Gastroesophageal sphincter (tissue), 4 donors: ENCODE measurements at regions not wholly inside any gene's neighbourhood (a gene's known extent, or its start where the extent isn't known, plus 50 kb on each side); places are given as distances from the start of the nearest gene placed in this dataset.

ENCODE experiments used
- ATAC-seq: fragments of 150-250 bp; one replicate; pipeline ENCODE4 v1.9.1; 2016; ENCODE audit warnings: mild to moderate bottlenecking, moderate library complexity
- H3K27ac ChIP-seq, 4 donors: fragments of 200-600 bp; sonication (generic) in 3 of 4; 1 replicate in 3 of 4; 2 replicates in 1 of 4; pipeline ENCODE4 v1.5.1; 2016 to 2019
- H3K27me3 ChIP-seq: fragments of 200-600 bp; sonication (generic); one replicate; pipeline ENCODE4 v1.5.1; 2019
- H3K36me3 ChIP-seq, 2 donors: fragments of 200-600 bp; sonication (generic); one replicate each; pipeline ENCODE4 v1.5.1; 2019; ENCODE audit warnings: control low read depth in 1 of 2
- H3K4me1 ChIP-seq, 3 donors: fragments of 200-600 bp; sonication (generic); 1 replicate in 2 of 3; 2 replicates in 1 of 3; pipeline ENCODE4 v1.5.1; 2016 to 2019; ENCODE audit warnings: control low read depth in 2 of 3
- H3K4me3 ChIP-seq, 2 donors: fragments of 200-600 bp; sonication (generic); one replicate each; pipeline ENCODE4 v1.5.1; 2019; ENCODE audit warnings: mild to moderate bottlenecking in 1 of 2, moderate library complexity in 1 of 2
- H3K9me3 ChIP-seq, 3 donors: fragments of 200-600 bp; sonication (generic); one replicate each; pipeline ENCODE4 v1.5.1; 2017 to 2019; ENCODE audit warnings: control low read depth in 2 of 3
- EP300 ChIP-seq: sonication (generic); formaldehyde crosslinking; IDR thresholded peaks from one replicate; pipeline ENCODE4 v1.6.1; 2017; ENCODE audit warnings: antibody characterized with exemption, mild to moderate bottlenecking
- POLR2A ChIP-seq, 2 donors: fragments of 450-650 bp; IDR thresholded peaks; one replicate each; pipeline ENCODE4 v1.6.1; 2017; ENCODE audit warnings: antibody characterized with exemption in 2 of 2, mild to moderate bottlenecking in 2 of 2, moderate library complexity in 1 of 2
- POLR2AphosphoS5 ChIP-seq: sonication (generic); formaldehyde crosslinking; IDR thresholded peaks from one replicate; pipeline ENCODE4 v1.6.1; 2017; ENCODE audit warnings: antibody characterized with exemption
- WGBS, 2 donors: methylation state at CpG; one replicate each; pipeline ENCODE4 v1.1.5; 2018; ENCODE audit warnings: low coverage in 1 of 2; 5-methylcytosine and 5-hydroxymethylcytosine counted together
- TF ChIP-seq, protein P1 (sequence below), 4 experiments: fragments of 200-600 bp in 2 of 4; fragments of 450-650 bp in 2 of 4; sonication (generic) in 1 of 4; IDR thresholded peaks; one replicate each; pipeline ENCODE4 v1.5.1; 2017 to 2019; ENCODE audit warnings: antibody characterized with exemption in 4 of 4, mild to moderate bottlenecking in 2 of 4, moderate library complexity in 2 of 4

DNA sequence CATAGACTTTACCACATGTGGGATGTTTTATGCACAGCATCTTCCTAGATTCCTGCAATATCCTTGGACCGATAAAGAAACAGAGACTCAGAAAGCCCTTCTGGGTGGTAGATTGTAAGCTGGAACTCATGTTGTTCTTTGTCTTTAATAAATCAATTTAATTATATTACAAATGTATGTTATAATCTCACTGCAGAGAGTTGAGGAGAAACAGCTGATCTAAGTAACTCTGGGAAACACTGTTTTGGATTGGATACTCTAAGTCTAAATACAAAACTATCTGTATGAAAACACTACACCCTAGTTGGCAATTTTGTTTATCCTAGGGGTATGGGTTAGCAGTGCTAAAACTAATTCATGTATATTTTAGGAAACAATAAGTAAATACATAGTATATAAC is 1015.2 kb downstream of the XPNPEP1 start:
- TF ChIP-seq POLR2AphosphoS5 (no peak), EP300 (no peak), POLR2A (IDR thresholded peaks at IDR 0.05) (no peak)
- TF ChIP-seq, protein P1, sequence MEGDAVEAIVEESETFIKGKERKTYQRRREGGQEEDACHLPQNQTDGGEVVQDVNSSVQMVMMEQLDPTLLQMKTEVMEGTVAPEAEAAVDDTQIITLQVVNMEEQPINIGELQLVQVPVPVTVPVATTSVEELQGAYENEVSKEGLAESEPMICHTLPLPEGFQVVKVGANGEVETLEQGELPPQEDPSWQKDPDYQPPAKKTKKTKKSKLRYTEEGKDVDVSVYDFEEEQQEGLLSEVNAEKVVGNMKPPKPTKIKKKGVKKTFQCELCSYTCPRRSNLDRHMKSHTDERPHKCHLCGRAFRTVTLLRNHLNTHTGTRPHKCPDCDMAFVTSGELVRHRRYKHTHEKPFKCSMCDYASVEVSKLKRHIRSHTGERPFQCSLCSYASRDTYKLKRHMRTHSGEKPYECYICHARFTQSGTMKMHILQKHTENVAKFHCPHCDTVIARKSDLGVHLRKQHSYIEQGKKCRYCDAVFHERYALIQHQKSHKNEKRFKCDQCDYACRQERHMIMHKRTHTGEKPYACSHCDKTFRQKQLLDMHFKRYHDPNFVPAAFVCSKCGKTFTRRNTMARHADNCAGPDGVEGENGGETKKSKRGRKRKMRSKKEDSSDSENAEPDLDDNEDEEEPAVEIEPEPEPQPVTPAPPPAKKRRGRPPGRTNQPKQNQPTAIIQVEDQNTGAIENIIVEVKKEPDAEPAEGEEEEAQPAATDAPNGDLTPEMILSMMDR (IDR thresholded peaks at IDR 0.05): no peak
- no peaks in the 10 kb centered on the region for H3K9me3 ChIP-seq
- H3K27me3 ChIP-seq: peaks cover 36% of the 10 kb centered on the region
- no peaks in the 10 kb centered on the region for H3K36me3 ChIP-seq
- peaks cover 0 to 14% (median 0%) of the 10 kb centered on the region in 3 donors for H3K4me1 ChIP-seq
- WGBS, 2 donors: 33% methylated on average over 1 of the region's 1 CpG; no CpG with 5 or more reads in 1 of the 2 donors
- H3K27ac ChIP-seq: no peak overlapping the region
- no peak for ATAC-seq
- no peak overlapping the region for H3K4me3 ChIP-seq

DNA sequence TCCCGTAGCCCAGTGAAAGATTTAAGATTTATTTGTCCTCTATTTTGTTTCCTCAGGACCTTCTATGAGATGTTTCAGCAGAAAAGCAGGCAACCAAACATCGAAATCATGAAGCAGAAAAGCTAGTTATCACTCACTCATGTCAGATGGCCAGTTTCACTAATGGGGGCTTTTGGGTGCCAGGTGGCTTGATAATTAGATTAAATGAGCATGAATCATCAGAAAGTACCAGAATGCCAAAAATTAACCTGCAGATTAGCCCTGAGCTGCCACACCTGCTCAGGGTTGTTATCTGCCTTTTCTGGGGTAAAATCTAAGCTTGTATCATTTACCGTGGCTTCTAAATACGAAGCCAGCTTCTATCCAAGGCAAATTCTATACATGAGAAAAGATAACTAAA is 1017.5 kb downstream of the XPNPEP1 start:
- Histone ChIP-seq H3K36me3 (no peaks in the 10 kb centered on the region), H3K4me3 (no peak overlapping the region), H3K9me3 (no peaks in the 10 kb centered on the region), H3K27ac (no peak overlapping the region), H3K27me3 (peaks cover 24% of the 10 kb centered on the region), H3K4me1 (no peaks in the 10 kb centered on the region)
- 65 to 91% methylated on average over 4 of the region's 4 CpGs for whole genome bisulfite sequencing, 2 donors
- TF ChIP-seq EP300 (no peak), POLR2AphosphoS5 (no peak), POLR2A (IDR thresholded peaks at IDR 0.05) (no peak)
- TF ChIP-seq, protein P1 (IDR thresholded peaks at IDR 0.05): no peak
- ATAC-seq: no peak

DNA sequence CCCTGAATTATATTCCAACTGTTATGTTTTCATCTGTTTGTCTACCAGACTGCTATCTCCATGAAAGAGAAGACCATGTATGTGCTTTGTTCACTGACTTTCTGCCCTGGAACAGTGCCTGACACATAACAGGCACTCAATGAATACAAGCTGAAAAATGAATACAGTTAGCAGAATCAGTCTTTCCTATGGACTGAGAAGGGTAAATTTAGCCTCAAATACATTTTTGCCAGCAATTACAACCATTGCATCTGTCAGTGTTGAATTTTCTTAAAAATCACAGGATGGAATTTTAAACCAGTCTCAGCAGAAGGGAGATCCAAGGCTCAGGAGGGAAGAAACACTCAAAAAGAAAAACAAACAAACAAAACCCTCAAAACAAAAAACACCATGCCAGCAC is 1018.1 kb downstream of the XPNPEP1 start:
- Histone ChIP-seq H3K27ac (no peak overlapping the region), H3K36me3 (no peaks in the 10 kb centered on the region), H3K9me3 (no peaks in the 10 kb centered on the region), H3K27me3 (peaks cover 18% of the 10 kb centered on the region), H3K4me3 (no peak overlapping the region), H3K4me1 (no peaks in the 10 kb centered on the region)
- TF ChIP-seq, protein P1 (IDR thresholded peaks at IDR 0.05): no peak
- no peak for ATAC-seq

DNA sequence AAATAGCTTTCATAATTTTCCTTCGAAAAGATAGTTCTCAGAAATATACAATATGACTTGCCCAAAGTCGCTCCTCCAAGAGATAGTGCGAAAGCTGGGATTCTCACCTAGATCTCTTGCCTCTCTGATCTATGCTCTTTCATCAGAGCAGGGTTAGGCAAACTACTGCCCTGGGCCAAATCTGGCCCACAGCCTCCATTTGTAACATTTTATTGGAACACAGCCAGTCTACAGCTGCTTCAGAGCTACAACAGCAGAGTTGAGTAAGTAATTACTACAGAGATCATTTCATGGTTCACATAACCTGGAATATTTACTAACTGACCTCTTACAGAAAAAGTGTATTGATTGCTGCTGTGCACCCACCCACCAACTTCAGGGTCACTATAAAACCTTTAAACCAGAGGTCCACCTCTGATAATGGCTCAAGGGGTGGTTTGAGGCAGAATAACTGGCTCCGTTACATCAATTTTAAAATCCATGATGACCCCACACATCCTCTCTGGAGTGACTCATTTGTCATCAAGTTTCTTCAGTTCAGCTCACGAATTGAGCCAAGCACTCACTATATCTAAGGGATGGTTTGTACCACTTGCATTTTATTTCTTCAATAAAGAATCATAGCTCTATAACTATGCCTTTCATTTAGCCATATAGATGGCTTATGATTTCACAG is 1019.0 kb downstream of the XPNPEP1 start:
- H3K4me1 ChIP-seq: no peaks in the 10 kb centered on the region
- WGBS, 2 donors: 83 to 85% methylated on average over 5 of the region's 5 CpGs
- peaks cover 13% of the 10 kb centered on the region for H3K27me3 ChIP-seq
- H3K27ac ChIP-seq: no peak overlapping the region
- H3K9me3 ChIP-seq: no peaks in the 10 kb centered on the region
- TF ChIP-seq EP300 (no peak), POLR2AphosphoS5 (no peak), POLR2A (IDR thresholded peaks at IDR 0.05) (no peak)
- TF ChIP-seq, protein P1 (IDR thresholded peaks at IDR 0.05): no peak
- no peak overlapping the region for H3K4me3 ChIP-seq
- H3K36me3 ChIP-seq: no peaks in the 10 kb centered on the region
- peak; percentile 39 for ATAC-seq

DNA sequence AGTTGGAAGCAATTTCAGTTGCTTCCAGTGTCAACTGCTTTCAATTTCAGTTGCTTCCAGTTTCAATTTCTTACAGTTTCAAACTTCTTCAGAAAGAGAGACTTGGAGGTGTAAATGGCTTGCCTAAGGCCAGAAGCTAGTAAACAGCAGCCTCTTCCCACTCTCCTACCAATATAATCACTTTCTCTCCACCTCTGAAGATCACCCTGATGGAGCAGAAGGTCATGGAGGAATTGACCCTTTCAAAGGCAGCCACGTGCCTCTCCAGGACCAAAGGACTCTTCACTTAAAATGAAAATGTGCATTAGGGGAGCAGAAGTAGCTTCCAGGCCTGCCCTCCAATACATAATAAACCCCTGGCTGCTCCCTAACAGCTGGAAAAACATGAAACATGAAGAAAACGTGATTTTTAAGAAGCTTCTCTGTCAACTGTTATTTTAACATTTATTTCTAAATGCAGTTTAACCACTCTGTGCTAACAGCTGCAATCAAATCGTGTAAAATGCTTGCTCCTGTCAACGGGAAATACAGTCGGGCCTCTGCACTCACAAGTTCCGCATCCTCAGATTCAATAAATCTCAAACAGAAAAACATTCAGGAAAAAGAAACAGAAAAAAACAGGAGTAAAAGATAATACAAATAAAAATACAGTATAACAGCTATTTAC is 1020.6 kb downstream of the XPNPEP1 start:
- H3K36me3 ChIP-seq: no peaks in the 10 kb centered on the region
- TF ChIP-seq EP300: no peak
- TF ChIP-seq, protein P1 (IDR thresholded peaks at IDR 0.05): no peak
- no peak for TF ChIP-seq POLR2A (IDR thresholded peaks at IDR 0.05)
- TF ChIP-seq POLR2AphosphoS5: no peak
- ATAC-seq: no peak

More for the DNA sequence above, 1020.6 kb downstream of the XPNPEP1 start:
- Histone ChIP-seq H3K9me3 (no peaks in the 10 kb centered on the region), H3K4me3 (no peak overlapping the region), H3K27me3 (peaks cover 8% of the 10 kb centered on the region), H3K27ac (peak overlapping the region in 1 of 4 donors; percentile 1), H3K4me1 (no peaks in the 10 kb centered on the region)
- WGBS, 2 donors: 59 to 71% methylated on average over 5 of the region's 6 CpGs
